Suprapubic skin (tissue), 3 donors: ENCODE measurements at regions not wholly inside any gene's neighbourhood (a gene's known extent, or its start where the extent isn't known, plus 50 kb on each side); places are given as distances from the start of the nearest gene placed in this dataset.

Experiments used
- CTCF ChIP-seq, 2 donors: fragments of 200-600 bp in 1 of 2; fragments of 450-650 bp in 1 of 2; sonication (generic) in 1 of 2; IDR thresholded peaks; one replicate each; pipeline ENCODE4 v1.5.1; 2016 to 2019; ENCODE audit warnings: antibody characterized with exemption in 2 of 2, mild to moderate bottlenecking in 1 of 2, moderate library complexity in 1 of 2
- POLR2AphosphoS5 ChIP-seq, 3 donors: sonication (generic); formaldehyde crosslinking; IDR thresholded peaks; one replicate each; pipeline ENCODE4 v1.6.1; 2017; ENCODE audit warnings: antibody characterized with exemption in 3 of 3

- TF ChIP-seq POLR2AphosphoS5 (IDR thresholded peaks at IDR 0.05) (no peak), CTCF (IDR thresholded peaks at IDR 0.05) (no peak)
Measured at GRCh38 chr5:4221048-4221447, 625.4 kb downstream of the IRX1 start.
